WTC11 (cell line): ENCODE measurements at regions not wholly inside any gene's neighbourhood (a gene's known extent, or its start where the extent isn't known, plus 50 kb on each side); places are given as distances from the start of the nearest gene placed in this dataset.

ENCODE experiments used
- ATAC-seq: fragments of 200-7000 bp; cut with Tn5 transposase; 2 replicates; pipeline ENCODE4 v1.10.0; 2021; ENCODE audit warnings: mild to moderate bottlenecking, moderate library complexity
- CTCF ChIA-PET: fragments of 300-600 bp; sonication (Branson Sonifier 250); formaldehyde crosslinking; loops from one replicate; lab custom pipeline; 2021; ENCODE audit warnings: antibody characterized with exemption; lab: Charles Lee
- POLR2A ChIA-PET: fragments of 350-600 bp; sonication (Branson Sonifier 250); formaldehyde crosslinking; loops from one replicate; lab custom pipeline; 2021; ENCODE audit warnings: antibody characterized with exemption; lab: Charles Lee
- DNase-seq: peaks from one replicate; pipeline ENCODE4 v3.0.0; 2021; ENCODE audit warnings: low spot score
- H3K27ac Mint-ChIP-seq: 2 replicates; pipeline ENCODE4 v1.8.0; 2021; ENCODE audit warnings: mixed read lengths
- H3K27me3 Mint-ChIP-seq: 2 replicates; pipeline ENCODE4 v1.8.0; 2021; ENCODE audit warnings: low read depth, mild to moderate bottlenecking, moderate library complexity, mixed read lengths
- H3K36me3 Mint-ChIP-seq: 2 replicates; pipeline ENCODE4 v1.8.0; 2021; ENCODE audit warnings: mixed read lengths
- H3K4me1 Mint-ChIP-seq: 2 replicates; pipeline ENCODE4 v1.8.0; 2022; ENCODE audit warnings: mixed read lengths
- H3K4me3 Mint-ChIP-seq: 2 replicates; pipeline ENCODE4 v1.8.0; 2021; ENCODE audit warnings: mild to moderate bottlenecking, moderate library complexity, mixed read lengths
- H3K9me3 Mint-ChIP-seq: 2 replicates; pipeline ENCODE4 v1.8.0; 2021; ENCODE audit warnings: mixed read lengths
- AFF4 ChIP-seq: sonication (generic); formaldehyde crosslinking; IDR thresholded peaks from 2 replicates; pipeline ENCODE4 v1.8.1; 2023; ENCODE audit warnings: mild to moderate bottlenecking, missing genetic modification reagents, borderline replicate concordance
- CBFB ChIP-seq: sonication (generic); formaldehyde crosslinking; IDR thresholded peaks from 2 replicates; pipeline ENCODE4 v1.8.1; 2022; ENCODE audit warnings: mild to moderate bottlenecking, low read depth, missing genetic modification reagents
- CDX4 ChIP-seq: fragments of 250-450 bp; sonication (Bioruptor Pico); IDR thresholded peaks from 2 replicates; pipeline ENCODE4 v1.9.0; 2021; ENCODE audit warnings: moderate library complexity, mild to moderate bottlenecking, inconsistent platforms, borderline replicate concordance
- ESRRA ChIP-seq: sonication (generic); formaldehyde crosslinking; IDR thresholded peaks from 2 replicates; pipeline ENCODE4 v1.8.1; 2022; ENCODE audit warnings: mild to moderate bottlenecking, missing genetic modification reagents, borderline replicate concordance
- FOXP1 ChIP-seq: sonication (generic); formaldehyde crosslinking; IDR thresholded peaks from 2 replicates; pipeline ENCODE4 v1.8.0; 2022; ENCODE audit warnings: missing genetic modification reagents, mild to moderate bottlenecking, moderate library complexity, borderline replicate concordance
- GTF2I ChIP-seq: fragments of 250-450 bp; sonication (Bioruptor Pico); conservative IDR thresholded peaks from 2 replicates; pipeline ENCODE4 v1.4.0; 2021; ENCODE audit warnings: mild to moderate bottlenecking
- KAT7 ChIP-seq: sonication (generic); formaldehyde crosslinking; IDR thresholded peaks from 2 replicates; pipeline ENCODE4 v1.8.1; 2023; ENCODE audit warnings: missing genetic modification reagents, mild to moderate bottlenecking, borderline replicate concordance
- RELA ChIP-seq: sonication (generic); formaldehyde crosslinking; IDR thresholded peaks from 2 replicates; pipeline ENCODE4 v1.8.1; 2022; ENCODE audit warnings: missing genetic modification reagents, mild to moderate bottlenecking, borderline replicate concordance
- RORB ChIP-seq: fragments of 250-450 bp; sonication (Bioruptor Pico); IDR thresholded peaks from 2 replicates; pipeline ENCODE4 v1.9.0; 2021; ENCODE audit warnings: mild to moderate bottlenecking
- STAT6 ChIP-seq: sonication (generic); formaldehyde crosslinking; conservative IDR thresholded peaks from 2 replicates; pipeline ENCODE4 v1.8.1; 2023; ENCODE audit warnings: mild to moderate bottlenecking, low read depth, missing genetic modification reagents, moderate library complexity
- TEAD4 ChIP-seq: sonication (generic); formaldehyde crosslinking; IDR thresholded peaks from 2 replicates; pipeline ENCODE4 v1.8.0; 2022; ENCODE audit warnings: mild to moderate bottlenecking, missing genetic modification reagents
- ZNF281 ChIP-seq: sonication (generic); formaldehyde crosslinking; IDR thresholded peaks from 2 replicates; pipeline ENCODE4 v1.8.0; 2023; ENCODE audit warnings: mild to moderate bottlenecking, missing genetic modification reagents
- ZNF396 ChIP-seq: fragments of 250-450 bp; sonication (Bioruptor Pico); IDR thresholded peaks from 2 replicates; pipeline ENCODE4 v1.8.0; 2021; ENCODE audit warnings: mild to moderate bottlenecking, moderate library complexity, borderline replicate concordance
- ZNF416 ChIP-seq: fragments of 250-450 bp; sonication (Bioruptor Pico); IDR thresholded peaks from 2 replicates; pipeline ENCODE4 v1.9.0; 2021; ENCODE audit warnings: mild to moderate bottlenecking, inconsistent platforms
- ZNF425 ChIP-seq: fragments of 250-450 bp; sonication (Bioruptor Pico); conservative IDR thresholded peaks from 2 replicates; pipeline ENCODE4 v1.9.0; 2021; ENCODE audit warnings: mild to moderate bottlenecking
- ZNF532 ChIP-seq: fragments of 250-450 bp; sonication (Bioruptor Pico); IDR thresholded peaks from 2 replicates; pipeline ENCODE4 v1.9.0; 2021; ENCODE audit warnings: mild to moderate bottlenecking, borderline replicate concordance

GRCh38 chr21:16294128-16294527 is 564.3 kb downstream of the USP25 start:
- H3K36me3 Mint-ChIP-seq = no peaks in the 10 kb centered on the region

GRCh38 chr21:16302851-16303282 is 573.1 kb downstream of the USP25 start:
- no peaks in the 10 kb centered on the region for H3K36me3 Mint-ChIP-seq
- DNase-seq (no peak), ATAC-seq (no peak)
- H3K4me3 Mint-ChIP-seq = no peak overlapping the region
- no peaks in the 10 kb centered on the region for H3K9me3 Mint-ChIP-seq
- H3K27me3 Mint-ChIP-seq = no peaks in the 10 kb centered on the region
- H3K27ac Mint-ChIP-seq = no peak overlapping the region
- peaks cover 3% of the 10 kb centered on the region for H3K4me1 Mint-ChIP-seq
- CTCF ChIA-PET = no interaction called here
- POLR2A ChIA-PET = no interaction called here
- TF ChIP-seq ZNF396 (CRISPR knock-in tag) = no peak
- TF ChIP-seq ESRRA (CRISPR knock-in tag) = no peak
- no peak for TF ChIP-seq ZNF532
- no peak for TF ChIP-seq CBFB (CRISPR knock-in tag)
- TF ChIP-seq CDX4 (CRISPR knock-in tag) = no peak
- no peak for TF ChIP-seq GTF2I
- no peak for TF ChIP-seq TEAD4 (CRISPR knock-in tag)
- no peak for TF ChIP-seq AFF4 (CRISPR knock-in tag)
- TF ChIP-seq ZNF281 (CRISPR knock-in tag) = no peak
- TF ChIP-seq ZNF416 (CRISPR knock-in tag) = no peak
- no peak for TF ChIP-seq STAT6 (CRISPR knock-in tag)

More at GRCh38 chr21:16294128-16294527, 564.3 kb downstream of the USP25 start:
- DNase-seq (no peak), ATAC-seq (no peak)
- TF ChIP-seq RELA = no peak
- no peak for TF ChIP-seq FOXP1 (CRISPR knock-in tag)
- no peak for TF ChIP-seq ZNF425 (CRISPR knock-in tag)
- TF ChIP-seq KAT7 (CRISPR knock-in tag) = no peak
- TF ChIP-seq RORB = no peak
- Mint-ChIP-seq H3K27me3 (no peaks in the 10 kb centered on the region), H3K9me3 (no peaks in the 10 kb centered on the region), H3K4me1 (no peaks in the 10 kb centered on the region), H3K4me3 (no peak overlapping the region), H3K27ac (no peak overlapping the region)
- POLR2A ChIA-PET = no interaction called here
- CTCF ChIA-PET = no interaction called here
